GM23338 (cell line): ENCODE measurements at regions not wholly inside any gene's neighbourhood (a gene's known extent, or its start where the extent isn't known, plus 50 kb on each side); places are given as distances from the start of the nearest gene placed in this dataset.

Source experiments
- ATAC-seq: fragments of 200-7000 bp; cut with Tn5 transposase; 3 replicates; pipeline ENCODE4 v1.9.1; 2020
- DNase-seq: peaks from one replicate; pipeline ENCODE4 v3.0.0-alpha.2; 2015; ENCODE audit warnings: low spot score
- H2AFZ ChIP-seq: fragments of 200-600 bp; sonication (generic); 2 replicates; pipeline ENCODE4 v1.8.0; 2016; ENCODE audit warnings: antibody characterized with exemption, mild to moderate bottlenecking, moderate library complexity
- H3F3A ChIP-seq: fragments of 200-600 bp; sonication (generic); replicated peaks from 2 replicates; pipeline ENCODE4 v1.8.0; 2017; ENCODE audit warnings: antibody characterized with exemption, mixed run types, low read depth
- H3K27ac ChIP-seq: fragments of 200-600 bp; sonication (generic); 2 replicates; pipeline ENCODE4 v1.6.1; 2016; ENCODE audit warnings: low read depth
- H3K27me3 ChIP-seq: fragments of 200-600 bp; sonication (generic); 2 replicates; pipeline ENCODE4 v1.8.0; 2016; ENCODE audit warnings: mild to moderate bottlenecking, mixed run types, moderate library complexity; ENCODE audit not compliant: insufficient read depth
- H3K36me3 ChIP-seq: fragments of 200-600 bp; sonication (generic); 2 replicates; pipeline ENCODE4 v1.8.0; 2016; ENCODE audit warnings: mild to moderate bottlenecking; ENCODE audit not compliant: insufficient read depth
- H3K4me1 ChIP-seq: fragments of 200-600 bp; sonication (generic); 2 replicates; pipeline ENCODE4 v1.8.0; 2016; ENCODE audit warnings: mild to moderate bottlenecking, moderate library complexity; ENCODE audit not compliant: insufficient read depth
- H3K4me2 ChIP-seq: fragments of 200-600 bp; sonication (generic); 2 replicates; pipeline ENCODE4 v1.7.1; 2017; ENCODE audit warnings: mixed run types
- H3K4me3 ChIP-seq: fragments of 200-600 bp; sonication (generic); 2 replicates; pipeline ENCODE4 v1.6.1; 2016; ENCODE audit warnings: mixed run types
- H3K79me2 ChIP-seq: fragments of 200-600 bp; sonication (generic); replicated peaks from 2 replicates; pipeline ENCODE4 v1.8.0; 2017; ENCODE audit warnings: mild to moderate bottlenecking; ENCODE audit not compliant: insufficient read depth
- H3K9me2 ChIP-seq: fragments of 200-600 bp; sonication (generic); 2 replicates; pipeline ENCODE4 v1.8.0; 2017; ENCODE audit not compliant: insufficient read depth
- H4K20me1 ChIP-seq: fragments of 200-600 bp; sonication (generic); replicated peaks from 2 replicates; pipeline ENCODE4 v1.8.0; 2017; ENCODE audit warnings: mild to moderate bottlenecking; ENCODE audit not compliant: insufficient read depth
- H3K27ac Mint-ChIP-seq: 2 replicates; pipeline ENCODE4 v1.8.0; 2020; ENCODE audit warnings: inconsistent platforms, mild to moderate bottlenecking, moderate library complexity, mixed read lengths
- H3K27me3 Mint-ChIP-seq: 3 replicates; pipeline ENCODE4 v1.8.0; 2022; ENCODE audit warnings: low read depth, mild to moderate bottlenecking, moderate library complexity, mixed read lengths, inconsistent platforms; ENCODE audit not compliant: insufficient read depth, poor library complexity
- H3K36me3 Mint-ChIP-seq: 3 replicates; pipeline ENCODE4 v1.8.0; 2021; ENCODE audit warnings: low read depth, mild to moderate bottlenecking, inconsistent platforms, moderate library complexity, mixed read lengths
- H3K4me1 Mint-ChIP-seq: 3 replicates; pipeline ENCODE4 v1.8.0; 2020; ENCODE audit warnings: mild to moderate bottlenecking, inconsistent platforms, mixed read lengths
- H3K4me3 Mint-ChIP-seq: 3 replicates; pipeline ENCODE4 v1.8.0; 2021; ENCODE audit warnings: moderate library complexity, mild to moderate bottlenecking, inconsistent platforms, mixed read lengths
- H3K9me3 Mint-ChIP-seq: 3 replicates; pipeline ENCODE4 v1.8.0; 2020; ENCODE audit warnings: moderate library complexity, mild to moderate bottlenecking, inconsistent platforms, mixed read lengths
- CREB1 ChIP-seq: fragments of 250-450 bp; sonication (Bioruptor Pico); IDR thresholded peaks from 2 replicates; pipeline ENCODE4 v1.5.0; 2020; ENCODE audit warnings: low read depth, mild to moderate bottlenecking, moderate library complexity
- CTCF ChIP-seq, 2 experiments: fragments of 200-600 bp in 1 of 2; sonication (generic) in 1 of 2; conservative IDR thresholded peaks; 2 replicates each; pipeline versions ENCODE4 v1.5.1 to v1.6.1; 2016 to 2017; ENCODE audit warnings: antibody characterized with exemption in 2 of 2, low read depth in 2 of 2, mild to moderate bottlenecking in 2 of 2, moderate library complexity in 1 of 2
- EZH2 ChIP-seq: fragments of 200-600 bp; sonication (generic); IDR thresholded peaks from one replicate; pipeline ENCODE4 v1.8.0; 2017; ENCODE audit warnings: antibody characterized with exemption, mild to moderate bottlenecking, low read depth; ENCODE audit not compliant: unreplicated experiment
- EZH2phosphoT487 ChIP-seq: fragments of 200-600 bp; sonication (generic); IDR thresholded peaks from one replicate; pipeline ENCODE4 v1.8.1; 2018; ENCODE audit warnings: antibody characterized with exemption; ENCODE audit not compliant: unreplicated experiment
- REST ChIP-seq: IDR thresholded peaks from one replicate; pipeline ENCODE4 v1.6.1; 2018; ENCODE audit warnings: antibody characterized with exemption; ENCODE audit not compliant: unreplicated experiment
- STAT1 ChIP-seq: IDR thresholded peaks from one replicate; pipeline ENCODE4 v1.6.1; 2016; ENCODE audit warnings: antibody characterized with exemption; ENCODE audit not compliant: unreplicated experiment
- ZNF114 ChIP-seq: fragments of 250-450 bp; sonication (Bioruptor Pico); IDR thresholded peaks from 2 replicates; pipeline ENCODE4 v1.5.0; 2020; ENCODE audit warnings: mild to moderate bottlenecking, moderate library complexity
- ZNF331 ChIP-seq: fragments of 250-450 bp; sonication (Bioruptor Pico); IDR thresholded peaks from 2 replicates; pipeline ENCODE4 v1.5.0; 2020; ENCODE audit warnings: low read depth, mild to moderate bottlenecking, moderate library complexity
- ZNF462 ChIP-seq: fragments of 250-450 bp; sonication (Bioruptor Pico); IDR thresholded peaks from 2 replicates; pipeline ENCODE4 v1.5.0; 2020; ENCODE audit warnings: mild to moderate bottlenecking, moderate library complexity

- TF ChIP-seq ZNF114 (CRISPR knock-in tag) (no peak), EZH2phosphoT487 (no peak), EZH2 (no peak), CTCF (conservative IDR thresholded peaks at IDR 0.05; ENCODE audit: low read depth in 2 of 2) (no peak), STAT1 (no peak), ZNF462 (no peak), ZNF331 (CRISPR knock-in tag) (no peak), CREB1 (CRISPR knock-in tag) (no peak), REST (no peak)
- no peaks in the 10 kb centered on the region for H3F3A ChIP-seq
- H3K79me2 ChIP-seq: no peaks in the 10 kb centered on the region
- H3K4me1 Mint-ChIP-seq: peaks cover 5% of the 10 kb centered on the region; the same call in 1 of the 3 replicates
- H2AFZ ChIP-seq: no peak overlapping the region
- no peak for ATAC-seq
- H3K27ac ChIP-seq: no peak overlapping the region
- no peaks in the 10 kb centered on the region; the same call in 1 of the 2 replicates for H3K9me2 ChIP-seq
- H4K20me1 ChIP-seq: no peaks in the 10 kb centered on the region
- no peak overlapping the region for H3K4me3 Mint-ChIP-seq
- H3K27me3 Mint-ChIP-seq: peaks cover 8% of the 10 kb centered on the region
- no peak overlapping the region for H3K27ac Mint-ChIP-seq
- no peak overlapping the region for H3K4me3 ChIP-seq
- no peaks in the 10 kb centered on the region for H3K36me3 Mint-ChIP-seq
- H3K4me1 ChIP-seq: no peaks in the 10 kb centered on the region
- H3K4me2 ChIP-seq: no peak overlapping the region
- H3K27me3 ChIP-seq: no peaks in the 10 kb centered on the region
- no peak for DNase-seq
- no peaks in the 10 kb centered on the region for H3K9me3 Mint-ChIP-seq
- no peaks in the 10 kb centered on the region for H3K36me3 ChIP-seq
Measured at GRCh38 chr4:184900184-184900583, 74.4 kb upstream of the ACSL1 start.
